ENCODE measurements at regions not wholly inside any gene's neighbourhood (a gene's known extent, or its start where the extent isn't known, plus 50 kb on each side); places are given as distances from the start of the nearest gene placed in this dataset.

- TF ChIP-seq SP1 (IDR thresholded peaks at IDR 0.05) = no peak
- TF ChIP-seq CTBP1 (IDR thresholded peaks at IDR 0.05; ENCODE audit: borderline replicate concordance) = no peak
- TF ChIP-seq ARNT (IDR thresholded peaks at IDR 0.05) = no peak
- TF ChIP-seq ELF4 (IDR thresholded peaks at IDR 0.05) = no peak
- TF ChIP-seq FOXK2 (IDR thresholded peaks at IDR 0.05) = no peak
- TF ChIP-seq PKNOX1 (IDR thresholded peaks at IDR 0.05) = no peak
- TF ChIP-seq FOXM1 (IDR thresholded peaks at IDR 0.05; ENCODE audit: borderline replicate concordance) = no peak
- no peak for TF ChIP-seq FOXA1 (IDR thresholded peaks at IDR 0.05)
- no peak for TF ChIP-seq SUZ12 (IDR thresholded peaks at IDR 0.05)
- no peak for TF ChIP-seq L3MBTL2 (conservative IDR thresholded peaks at IDR 0.05)
- no peak for TF ChIP-seq BHLHE40 (IDR thresholded peaks at IDR 0.05; ENCODE audit: borderline replicate concordance)
- TF ChIP-seq TARDBP (IDR thresholded peaks at IDR 0.05) = no peak
Measured at GRCh38 chr4:11039634-11040131, 355.1 kb upstream of the CLNK start.

Data from HEK293T (cell line).